Upper lobe of left lung (tissue), 4 donors: ENCODE measurements at regions not wholly inside any gene's neighbourhood (a gene's known extent, or its start where the extent isn't known, plus 50 kb on each side); places are given as distances from the start of the nearest gene placed in this dataset.

Source experiments
- CTCF ChIP-seq, 6 experiments: fragments of 450-650 bp in 4 of 6; fragments of 200-600 bp in 2 of 6; sonication (generic) in 2 of 6; IDR thresholded peaks; one replicate each; pipeline ENCODE4 v1.5.1; 2016 to 2019; ENCODE audit warnings: antibody characterized with exemption in 6 of 6
- EP300 ChIP-seq, 4 donors: sonication (generic); formaldehyde crosslinking; IDR thresholded peaks; one replicate each; pipeline ENCODE4 v1.5.1; 2017; ENCODE audit warnings: antibody characterized with exemption in 4 of 4, control low read depth in 2 of 4
- POLR2A ChIP-seq, 4 donors: fragments of 450-650 bp; IDR thresholded peaks; one replicate each; pipeline ENCODE4 v1.5.1; 2016 to 2017; ENCODE audit warnings: antibody characterized with exemption in 4 of 4, mild to moderate bottlenecking in 2 of 4
- POLR2AphosphoS5 ChIP-seq, 2 donors: sonication (generic); formaldehyde crosslinking; IDR thresholded peaks; one replicate each; pipeline ENCODE4 v1.5.1; 2017; ENCODE audit warnings: antibody characterized with exemption in 2 of 2

- TF ChIP-seq CTCF (IDR thresholded peaks at IDR 0.05), result no peak
- no peak for TF ChIP-seq POLR2A (IDR thresholded peaks at IDR 0.05)
- no peak for TF ChIP-seq EP300 (IDR thresholded peaks at IDR 0.05)
- TF ChIP-seq POLR2AphosphoS5 (IDR thresholded peaks at IDR 0.05), result no peak
Observed at GRCh38 chr7:73964786-73965185, 63.2 kb upstream of the ELN start.
